PC-3 (cell line): ENCODE measurements at regions not wholly inside any gene's neighbourhood (a gene's known extent, or its start where the extent isn't known, plus 50 kb on each side); places are given as distances from the start of the nearest gene placed in this dataset.

Source experiments
- ATAC-seq: fragments of 200-7000 bp; cut with Tn5 transposase; 2 replicates; pipeline ENCODE4 v1.9.1; 2020; ENCODE audit warnings: mild to moderate bottlenecking, moderate library complexity
- BruUV-seq: library from RNA; stranded (reverse); fragments of 400-500 nt; replicated peaks from 2 replicates; lab custom pipeline; 2021; lab: Mats Ljungman, UMichigan
- CTCF ChIA-PET: fragments of 300-600 bp; sonication (Branson Sonifier 250); formaldehyde crosslinking; loops from one replicate; lab custom pipeline; 2022; ENCODE audit warnings: antibody characterized with exemption; lab: Charles Lee
- POLR2A ChIA-PET: fragments of 300-600 bp; sonication (Branson Sonifier 250); formaldehyde crosslinking; loops from one replicate; lab custom pipeline; 2022; ENCODE audit warnings: antibody characterized with exemption; ENCODE audit not compliant: unreplicated experiment; lab: Charles Lee
- DNase-seq: peaks from one replicate; pipeline ENCODE4 v3.0.0-alpha.2; 2015
- H2AFZ ChIP-seq: fragments of 300-600 bp; sonication (generic); 2 replicates; pipeline ENCODE4 v1.6.0; 2016; ENCODE audit warnings: antibody characterized with exemption, low read length
- H3F3A ChIP-seq: fragments of 300-600 bp; sonication (generic); one replicate; pipeline ENCODE4 v1.6.0; 2017; ENCODE audit warnings: antibody characterized with exemption, low read length, control low read depth, mild to moderate bottlenecking; ENCODE audit not compliant: unreplicated experiment
- H3K27ac ChIP-seq: fragments of 300-600 bp; sonication (generic); 2 replicates; pipeline ENCODE4 v1.5.1; 2016; ENCODE audit warnings: mild to moderate bottlenecking, low read length
- H3K27me3 ChIP-seq: fragments of 300-600 bp; sonication (generic); 2 replicates; pipeline ENCODE4 v1.6.1; 2016; ENCODE audit warnings: low read length, mixed read lengths
- H3K36me3 ChIP-seq: fragments of 300-600 bp; sonication (generic); 2 replicates; pipeline ENCODE4 v1.6.1; 2016; ENCODE audit warnings: low read depth, mixed run types, low read length, mixed read lengths
- H3K4me1 ChIP-seq: fragments of 300-600 bp; sonication (generic); 2 replicates; pipeline ENCODE4 v1.5.1; 2016; ENCODE audit warnings: low read length; ENCODE audit not compliant: insufficient read depth
- H3K4me2 ChIP-seq: fragments of 300-600 bp; sonication (generic); 2 replicates; pipeline ENCODE4 v1.6.0; 2016; ENCODE audit warnings: low read length
- H3K4me3 ChIP-seq: fragments of 300-600 bp; sonication (generic); 2 replicates; pipeline ENCODE4 v1.5.1; 2016; ENCODE audit warnings: mild to moderate bottlenecking, low read length, mixed read lengths
- H3K79me2 ChIP-seq: fragments of 300-600 bp; sonication (generic); 2 replicates; pipeline ENCODE4 v1.6.1; 2017; ENCODE audit warnings: low read length, mixed read lengths
- H3K9ac ChIP-seq: fragments of 300-600 bp; sonication (generic); 2 replicates; pipeline ENCODE4 v1.6.0; 2016; ENCODE audit warnings: mild to moderate bottlenecking, low read length
- H3K9me2 ChIP-seq: fragments of 300-600 bp; sonication (generic); replicated peaks from 2 replicates; pipeline ENCODE4 v1.6.1; 2016; ENCODE audit warnings: mixed run types, low read length, mixed read lengths
- H3K9me3 ChIP-seq: fragments of 300-600 bp; sonication (generic); 2 replicates; pipeline ENCODE4 v1.6.1; 2016; ENCODE audit warnings: low read length, mixed read lengths
- H4K20me1 ChIP-seq: fragments of 300-600 bp; sonication (generic); 2 replicates; pipeline ENCODE4 v1.6.1; 2016; ENCODE audit warnings: low read length, mixed read lengths
- CTCF ChIP-seq: fragments of 300-600 bp; sonication (generic); conservative IDR thresholded peaks from 2 replicates; pipeline ENCODE4 v1.5.1; 2017; ENCODE audit warnings: antibody characterized with exemption, low read depth, mild to moderate bottlenecking, low read length
- EZH2 ChIP-seq: fragments of 300-600 bp; sonication (generic); IDR thresholded peaks from one replicate; pipeline ENCODE4 v1.6.1; 2017; ENCODE audit warnings: antibody characterized with exemption, mild to moderate bottlenecking, low read length; ENCODE audit not compliant: unreplicated experiment
- EZH2phosphoT487 ChIP-seq: fragments of 300-600 bp; sonication (generic); IDR thresholded peaks from 2 replicates; pipeline ENCODE4 v1.6.1; 2018; ENCODE audit warnings: mild to moderate bottlenecking, antibody characterized with exemption, low read length, borderline replicate concordance
- intact Hi-C: fragments of 100-400 bp; cut with micrococcal nuclease; formaldehyde crosslinking; loops from 2 replicates; pipeline ENCODE4 v1.9.0; 2023

- ATAC-seq, result no peak
- intact Hi-C loops, result no loop called here
- no peaks in the 10 kb centered on the region for H3K9me2 ChIP-seq
- no peak overlapping the region for H3K9ac ChIP-seq
- no peaks in the 10 kb centered on the region for H3F3A ChIP-seq
- no TSS peak for BruUV-seq
- H3K4me3 ChIP-seq, result no peak overlapping the region
- H3K4me2 ChIP-seq, result no peak overlapping the region
- no peaks in the 10 kb centered on the region for H3K27me3 ChIP-seq
- no peaks in the 10 kb centered on the region for H3K79me2 ChIP-seq
- H3K4me1 ChIP-seq, result no peaks in the 10 kb centered on the region
- H3K27ac ChIP-seq, result no peak overlapping the region
- ChIA-PET CTCF (no interaction called here), POLR2A (no interaction called here)
- DNase-seq, result no peak
- H3K36me3 ChIP-seq, result no peaks in the 10 kb centered on the region
- 0 out of 2 replicates have a peak, but pooled peaks cover 5% of the 10 kb centered on the region for H3K9me3 ChIP-seq
- H4K20me1 ChIP-seq, result no peaks in the 10 kb centered on the region
- TF ChIP-seq EZH2 (no peak), CTCF (no peak), EZH2phosphoT487 (no peak)
- no peak overlapping the region for H2AFZ ChIP-seq
These were observed 70.4 kb upstream of the CDH19 start for GRCh38 chr18:66674286-66674685.

GRCh38 chr18:66668706-66669105 lies 64.8 kb upstream of the CDH19 start:
- BruUV-seq, result no TSS peak
- no peaks in the 10 kb centered on the region for H3K9me2 ChIP-seq
- H3K36me3 ChIP-seq, result no peaks in the 10 kb centered on the region
- no peaks in the 10 kb centered on the region for H3K79me2 ChIP-seq
- POLR2A ChIA-PET, result no interaction called here
- ATAC-seq (no peak), DNase-seq (no peak)
- no peak overlapping the region for H3K4me3 ChIP-seq
- intact Hi-C loops, result no loop called here
- H3K27me3 ChIP-seq, result no peaks in the 10 kb centered on the region
- H3K4me2 ChIP-seq, result no peak overlapping the region
- H3K9me3 ChIP-seq, result no peaks in the 10 kb centered on the region
- no peak for TF ChIP-seq CTCF
- no peak for TF ChIP-seq EZH2
- TF ChIP-seq EZH2phosphoT487, result no peak
- H3K4me1 ChIP-seq, result no peaks in the 10 kb centered on the region
- H3K27ac ChIP-seq, result no peak overlapping the region
- CTCF ChIA-PET, result no interaction called here
- no peak overlapping the region for H2AFZ ChIP-seq
- H3K9ac ChIP-seq, result no peak overlapping the region
- no peaks in the 10 kb centered on the region for H3F3A ChIP-seq
- H4K20me1 ChIP-seq, result no peaks in the 10 kb centered on the region

- ChIA-PET CTCF (no interaction called here), POLR2A (no interaction called here)
- H3K4me2 ChIP-seq, result no peak overlapping the region
- intact Hi-C loops, result no loop called here
- TF ChIP-seq CTCF, result no peak
- H3K9me3 ChIP-seq, result no peaks in the 10 kb centered on the region
- no peak overlapping the region for H3K9ac ChIP-seq
- H3K4me3 ChIP-seq, result no peak overlapping the region
- no peak for ATAC-seq
- H3K27ac ChIP-seq, result no peak overlapping the region
- no peaks in the 10 kb centered on the region for H3K36me3 ChIP-seq
- no peaks in the 10 kb centered on the region for H3K27me3 ChIP-seq
- H3K4me1 ChIP-seq, result no peaks in the 10 kb centered on the region
- no peak for DNase-seq
- no peaks in the 10 kb centered on the region for H3F3A ChIP-seq
- no peaks in the 10 kb centered on the region for H3K79me2 ChIP-seq
- H4K20me1 ChIP-seq, result no peaks in the 10 kb centered on the region
- no peaks in the 10 kb centered on the region for H3K9me2 ChIP-seq
- BruUV-seq, result no TSS peak
- H2AFZ ChIP-seq, result no peak overlapping the region
These were observed 58.7 kb upstream of the CDH19 start for GRCh38 chr18:66662632-66663031.
